HG03159 (cell line): ENCODE measurements at regions not wholly inside any gene's neighbourhood (a gene's known extent, or its start where the extent isn't known, plus 50 kb on each side); places are given as distances from the start of the nearest gene placed in this dataset.
"Not testable (repeated sequence)": the region's sequence is repeated elsewhere in the genome, so short reads cannot be mapped to it uniquely, and the experiment has no call there.

ENCODE experiments used
- ATAC-seq: cut with Tn5 transposase; IDR thresholded peaks from one replicate; pipeline ENCODE4 v1.9.1; 2021; ENCODE audit warnings: mild to moderate bottlenecking, moderate library complexity; ENCODE audit not compliant: unreplicated experiment

- no peak for ATAC-seq
Measured at GRCh38 chr5:18517641-18518380, 883.6 kb downstream of the TAF11L14 start.

- ATAC-seq: no peak
Measured at GRCh38 chr5:18523380-18523779, 889.1 kb downstream of the TAF11L14 start.

- no peak for ATAC-seq
Measured at GRCh38 chr5:18526792-18527405, 892.6 kb downstream of the TAF11L14 start.

- ATAC-seq: no peak
Measured at GRCh38 chr5:18533137-18533536, 898.9 kb downstream of the TAF11L14 start.

- ATAC-seq: no peak
Measured at GRCh38 chr5:18534119-18534518, 899.9 kb downstream of the TAF11L14 start.

- not testable (repeated sequence) for ATAC-seq
Measured at GRCh38 chr5:18535753-18536152, 901.5 kb downstream of the TAF11L14 start.

GRCh38 chr5:18544421-18544820 is 910.2 kb downstream of the TAF11L14 start:
- no peak for ATAC-seq

GRCh38 chr5:18546591-18546990 is 912.3 kb downstream of the TAF11L14 start:
- ATAC-seq: no peak

- no peak for ATAC-seq
Measured at GRCh38 chr5:18551716-18552115, 917.5 kb downstream of the TAF11L14 start.

GRCh38 chr5:18553269-18553668 is 919.0 kb downstream of the TAF11L14 start:
- ATAC-seq: no peak

- no peak for ATAC-seq
Measured at GRCh38 chr5:18560602-18561001, 926.3 kb downstream of the TAF11L14 start.

- ATAC-seq: no peak
Measured at GRCh38 chr5:18563853-18564252, 929.6 kb downstream of the TAF11L14 start.

- ATAC-seq: no peak
Measured at GRCh38 chr5:18566671-18567070, 932.4 kb downstream of the TAF11L14 start.

GRCh38 chr5:18576586-18576985 is 942.3 kb downstream of the TAF11L14 start:
- no peak for ATAC-seq

- no peak for ATAC-seq
Measured at GRCh38 chr5:18601185-18601584, 966.9 kb downstream of the TAF11L14 start.

- ATAC-seq: no peak
Measured at GRCh38 chr5:18602402-18602801, 968.1 kb downstream of the TAF11L14 start.

GRCh38 chr5:18605186-18605585 is 970.9 kb downstream of the TAF11L14 start:
- no peak for ATAC-seq

GRCh38 chr5:18607570-18607969 is 973.3 kb downstream of the TAF11L14 start:
- no peak for ATAC-seq

GRCh38 chr5:18617191-18617590 is 982.9 kb downstream of the TAF11L14 start:
- ATAC-seq: not testable (repeated sequence)

GRCh38 chr5:18630458-18631045 is 996.3 kb downstream of the TAF11L14 start:
- ATAC-seq: no peak

- ATAC-seq: no peak
Measured at GRCh38 chr5:18652404-18653215, 1018.4 kb downstream of the TAF11L14 start.
